NCI-H1930 (cell line): ENCODE measurements at regions not wholly inside any gene's neighbourhood (a gene's known extent, or its start where the extent isn't known, plus 50 kb on each side); places are given as distances from the start of the nearest gene placed in this dataset.
"Not testable (repeated sequence)": the region's sequence is repeated elsewhere in the genome, so short reads cannot be mapped to it uniquely, and the experiment has no call there.

ENCODE experiments used
- DNase-seq, 2 experiments: peaks; one replicate each; lab custom pipeline; 2025; lab: John Stamatoyannopoulos, UW

- no peak for DNase-seq
Observed at GRCh38 chr3:11739706-11740105, 96.0 kb upstream of the VGLL4 start.

- no peak for DNase-seq
Observed at GRCh38 chr3:11739123-11739522, 95.4 kb upstream of the VGLL4 start.

GRCh38 chr3:11737742-11738141, 94.0 kb upstream of the VGLL4 start:
- no peak for DNase-seq

GRCh38 chr3:11736136-11736833, 92.6 kb upstream of the VGLL4 start:
- DNase-seq: no peak

DNA sequence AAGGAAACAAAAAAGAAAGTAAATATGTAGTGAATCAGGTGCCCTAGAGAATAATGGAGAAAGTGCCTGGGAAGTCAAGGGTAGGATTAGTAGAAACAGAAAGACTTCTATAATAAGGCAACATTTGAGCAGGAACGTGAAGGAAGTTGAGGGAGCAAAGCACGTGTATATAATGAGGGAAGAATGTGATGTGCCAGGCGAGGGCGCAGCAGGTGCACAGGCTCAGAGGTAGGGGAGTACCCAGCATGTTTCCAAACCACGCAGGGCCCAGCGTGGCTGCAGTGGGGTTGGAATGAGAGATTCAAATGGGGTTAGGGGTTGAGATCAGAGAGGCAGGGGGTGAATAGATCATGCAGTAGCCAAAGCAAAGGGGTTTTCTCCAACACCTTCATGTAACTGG, 91.9 kb upstream of the VGLL4 start:
- DNase-seq: no peak

- not testable (repeated sequence) for DNase-seq
Observed at GRCh38 chr3:11735111-11735510, 91.4 kb upstream of the VGLL4 start.

DNA sequence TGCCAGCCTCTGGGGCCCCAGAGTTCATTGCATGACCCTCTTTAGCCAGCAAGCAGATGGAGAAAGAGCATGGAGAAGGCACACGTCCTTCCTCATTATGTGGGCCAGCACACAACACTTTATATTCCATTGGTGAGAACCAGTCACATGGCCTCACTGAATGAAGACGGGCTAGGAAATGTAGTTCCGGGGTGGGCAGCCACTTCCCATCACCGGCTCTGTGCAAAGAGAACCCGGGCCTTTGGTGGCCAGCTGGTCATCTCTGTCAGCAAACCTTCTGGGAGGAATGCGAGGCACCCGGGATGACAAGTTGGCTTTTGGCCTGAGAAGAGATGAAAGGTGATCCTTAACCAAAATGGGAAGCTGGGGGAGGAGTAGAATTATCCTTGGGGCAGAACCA, 90.2 kb upstream of the VGLL4 start:
- DNase-seq: no peak

DNA sequence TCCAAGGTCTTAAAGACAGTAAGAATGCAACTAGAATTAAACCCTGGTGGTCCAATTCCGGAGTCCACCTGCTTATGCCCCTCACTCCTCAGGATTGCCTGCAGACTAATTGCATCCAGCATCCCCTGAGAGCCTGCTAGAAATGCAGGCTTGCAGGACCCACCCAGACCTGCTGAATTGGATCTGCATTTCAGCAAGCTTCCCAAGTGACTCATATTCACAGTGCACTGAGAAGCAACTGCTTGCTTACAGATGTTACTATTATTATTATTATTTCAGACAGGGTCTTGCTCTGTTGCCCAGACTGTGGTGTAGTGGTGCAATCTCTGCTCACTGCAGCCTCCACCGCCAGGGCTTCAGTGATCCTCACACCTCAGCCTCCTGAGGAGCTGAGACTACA, 83.5 kb upstream of the VGLL4 start:
- no peak for DNase-seq

DNA sequence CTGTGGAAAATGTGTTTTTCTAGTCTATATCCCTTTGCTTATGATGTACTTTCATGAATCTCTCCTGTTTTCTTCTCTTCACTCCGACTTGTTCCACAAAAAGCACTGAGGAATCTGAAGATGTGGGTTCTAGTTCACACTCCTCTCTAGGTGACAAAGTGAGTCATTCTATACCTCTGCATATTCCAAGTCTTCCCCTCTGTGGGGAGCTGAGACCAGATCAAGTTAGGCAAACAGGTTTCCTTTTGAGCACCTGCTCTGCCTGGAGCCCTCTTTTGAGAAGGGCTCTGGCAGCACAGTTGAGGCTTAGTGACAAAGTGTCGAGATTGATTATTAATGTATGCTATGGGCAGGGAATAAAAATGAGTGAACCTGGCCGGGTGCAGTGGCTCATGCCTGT, 82.4 kb upstream of the VGLL4 start:
- DNase-seq: no peak

DNA sequence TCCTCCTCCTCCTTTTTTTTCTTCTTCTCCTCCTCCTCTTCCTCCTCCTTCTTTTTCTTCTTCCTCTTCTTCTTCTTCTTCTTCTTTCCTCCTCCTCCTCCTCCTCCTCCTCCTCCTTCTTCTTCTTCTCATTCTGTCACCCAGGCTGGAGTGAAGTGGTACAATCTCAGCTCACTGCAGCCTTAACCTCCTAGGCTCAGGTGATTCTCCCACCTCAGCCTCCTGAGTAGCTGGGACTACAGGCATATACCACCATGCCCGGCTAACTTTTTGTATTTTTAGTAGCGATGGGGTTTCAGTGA, 81.6 kb upstream of the VGLL4 start:
- not testable (repeated sequence) for DNase-seq

GRCh38 chr3:11724615-11725339, 81.1 kb upstream of the VGLL4 start:
- no peak for DNase-seq

DNA sequence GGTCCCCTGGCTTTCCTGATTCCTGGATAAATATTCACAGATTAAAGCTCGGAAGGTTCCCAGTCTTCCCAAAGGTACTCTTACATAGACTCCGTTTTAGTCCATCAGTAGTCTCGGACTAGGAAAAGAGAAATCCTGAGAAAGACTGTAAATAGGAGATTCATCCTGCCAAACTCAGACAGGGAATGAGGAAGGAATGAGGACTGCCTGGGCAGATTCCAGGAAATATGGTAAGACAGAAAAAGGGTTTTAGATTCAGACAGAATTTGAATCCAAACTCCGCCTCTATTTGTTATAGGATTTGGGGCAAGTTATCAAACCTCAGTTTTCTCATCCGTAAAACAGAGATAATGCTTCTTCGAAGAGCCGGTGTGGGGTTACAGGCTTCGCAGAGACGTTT, 77.8 kb upstream of the VGLL4 start:
- DNase-seq: no peak

DNA sequence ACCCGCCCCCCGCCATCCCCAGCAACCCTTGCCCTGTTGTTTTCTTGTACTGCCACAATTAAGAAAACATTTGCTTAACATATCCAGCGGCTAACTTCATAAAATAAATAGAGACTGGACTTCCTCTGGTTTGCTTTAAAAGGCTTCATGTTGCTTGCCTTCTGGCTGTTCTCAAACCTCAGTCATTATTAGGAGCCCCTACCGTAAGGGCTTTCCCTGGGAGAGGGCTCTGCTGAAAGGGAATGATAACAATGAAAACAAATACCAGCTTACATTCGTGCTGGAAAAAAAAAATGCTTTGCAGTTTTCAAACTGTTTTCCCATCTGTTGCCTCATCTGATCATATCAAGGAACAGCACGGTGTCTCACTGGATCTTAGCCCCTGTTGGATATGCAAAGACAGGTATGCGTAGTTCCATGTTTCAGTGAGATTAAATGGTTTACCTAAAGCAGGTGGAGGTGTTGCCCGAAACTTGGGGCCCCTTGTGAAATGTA, 77.2 kb upstream of the VGLL4 start:
- no peak for DNase-seq

DNA sequence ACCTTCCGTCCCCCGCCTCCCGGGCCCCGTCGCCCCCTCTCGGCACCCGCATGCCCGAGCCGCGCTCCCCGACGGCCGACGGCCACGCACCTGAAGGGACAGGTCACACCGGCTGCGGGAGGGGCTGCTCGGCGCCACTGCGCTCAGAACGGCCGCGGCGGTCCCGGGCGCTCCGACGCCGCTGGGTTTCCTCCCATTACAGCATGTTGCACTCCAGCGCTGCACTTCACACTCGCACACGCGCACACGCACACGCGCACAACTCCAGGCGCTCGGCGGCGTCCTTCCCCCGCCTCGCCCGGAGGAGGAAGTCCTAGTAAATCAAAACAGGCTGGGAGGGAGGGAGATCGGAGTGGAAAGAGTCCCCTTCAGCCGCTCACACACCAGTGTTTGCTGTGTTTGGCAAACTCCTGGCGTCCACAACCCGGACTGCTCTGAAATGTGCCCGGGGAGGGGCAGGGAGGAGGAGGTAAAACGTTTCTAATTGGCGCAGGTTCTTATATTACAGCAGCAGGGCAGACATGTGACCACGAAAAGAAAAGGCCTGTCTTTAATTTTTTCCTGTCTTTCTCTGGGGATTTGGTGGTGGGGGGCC, 76.7 kb upstream of the VGLL4 start:
- DNase-seq: peak; percentile 27 to 36

- peak; percentile 60 to 77 for DNase-seq
Observed at GRCh38 chr3:11719406-11720303, 75.9 kb upstream of the VGLL4 start.

DNA sequence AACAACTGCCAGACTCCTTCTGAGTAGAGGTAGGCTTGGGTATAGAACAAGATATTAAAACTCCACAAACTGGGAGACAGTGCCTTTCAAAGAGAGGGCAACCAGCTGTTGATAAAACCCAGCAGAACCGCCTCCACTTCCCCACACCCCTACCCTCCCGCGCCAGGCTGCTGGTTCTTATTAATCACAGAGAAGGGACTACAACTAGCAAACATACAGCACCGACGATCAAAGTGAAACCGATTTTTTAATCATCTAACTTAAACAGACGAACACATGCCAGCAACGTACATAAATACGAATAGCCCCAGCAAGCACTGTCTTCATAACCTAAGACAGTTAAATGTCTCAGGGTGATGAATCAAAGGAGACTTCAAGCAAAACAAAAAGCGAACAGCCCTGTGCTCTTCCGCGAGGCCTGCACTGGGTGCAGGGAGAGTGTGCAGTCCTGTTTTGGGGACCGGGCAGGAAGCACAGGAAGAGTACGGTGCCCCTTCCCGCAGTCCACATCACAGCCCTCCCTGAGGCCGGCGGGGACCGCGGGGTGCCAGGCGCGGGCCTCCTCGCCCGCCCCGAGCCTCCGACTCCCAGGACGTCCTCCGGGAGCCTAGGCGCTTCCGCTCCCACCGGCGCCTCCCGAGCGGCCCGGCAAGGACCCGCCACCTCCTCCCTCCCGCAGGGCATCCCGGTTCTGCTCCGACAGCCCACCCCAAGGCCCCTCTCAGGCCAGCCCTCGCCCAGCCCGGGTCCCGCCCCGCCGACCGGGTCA, 75.1 kb upstream of the VGLL4 start:
- no peak for DNase-seq

DNA sequence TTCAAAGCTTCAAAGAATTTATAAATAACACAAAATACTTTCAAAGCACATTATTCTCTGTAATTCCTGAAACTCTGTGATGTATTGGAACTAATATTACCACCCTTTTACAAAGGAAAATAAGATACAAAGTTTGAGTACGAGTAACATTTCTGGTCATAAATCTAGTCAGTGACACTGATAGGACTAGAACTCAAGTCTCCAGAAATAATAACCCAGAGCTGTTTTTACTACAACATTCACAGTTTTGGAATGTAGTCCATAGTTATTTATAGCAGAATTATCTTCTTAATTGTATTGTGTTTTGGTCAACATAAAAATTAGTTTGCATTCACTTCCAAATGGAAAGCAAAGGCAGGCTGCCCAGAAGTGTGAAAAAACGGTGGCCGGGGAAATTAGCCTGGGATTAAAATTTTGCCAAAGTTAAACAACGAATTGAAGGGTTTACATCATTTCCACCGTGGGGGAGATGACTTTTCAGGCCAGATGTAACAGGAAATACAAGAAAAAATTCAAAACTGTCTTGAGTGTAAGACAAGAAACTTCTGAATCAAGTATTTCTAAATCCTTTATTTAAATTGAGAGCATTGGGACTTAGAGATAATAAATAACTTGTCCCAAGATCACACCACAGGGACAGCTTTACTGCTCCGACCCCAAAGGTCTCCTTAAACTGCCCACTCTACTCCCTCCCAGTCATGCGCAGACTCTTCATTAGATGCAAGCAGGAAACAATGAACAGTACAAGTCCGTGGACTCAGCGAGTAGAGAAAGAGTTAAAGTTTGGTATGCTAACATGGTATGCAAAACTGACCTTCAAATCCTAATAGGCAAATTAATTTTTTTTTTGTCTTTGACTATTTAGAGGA, 74.3 kb upstream of the VGLL4 start:
- no peak for DNase-seq

GRCh38 chr3:11717301-11717700, 73.6 kb upstream of the VGLL4 start:
- DNase-seq: no peak

- no peak for DNase-seq
Observed at GRCh38 chr3:11716573-11717290, 73.0 kb upstream of the VGLL4 start.

DNA sequence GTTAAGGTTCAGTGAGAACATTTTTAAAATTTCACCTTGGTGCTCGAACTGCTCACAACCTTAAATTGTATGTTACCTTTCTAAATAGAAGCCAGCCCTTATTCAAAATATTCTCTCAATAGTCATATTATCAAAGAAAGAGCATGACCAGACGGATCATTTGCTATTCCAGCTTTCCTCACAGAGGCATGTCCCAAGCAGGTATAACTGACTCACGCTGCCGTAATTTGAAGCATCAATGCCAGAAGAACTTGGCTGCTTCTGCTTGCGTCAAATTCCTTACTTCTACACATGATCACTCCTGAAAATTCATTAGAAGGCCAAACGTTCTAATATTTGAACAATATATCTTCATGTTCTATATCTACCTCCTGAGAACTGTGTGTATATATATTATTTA, 69.5 kb upstream of the VGLL4 start:
- no peak for DNase-seq
